Mucosa of gallbladder (tissue), 1 donor: ENCODE measurements at regions not wholly inside any gene's neighbourhood (a gene's known extent, or its start where the extent isn't known, plus 50 kb on each side); places are given as distances from the start of the nearest gene placed in this dataset.

Experiments
- DNase-seq: peaks from one replicate; pipeline ENCODE4 v3.0.0-alpha.2; 2020; ENCODE audit warnings: low spot score
- donor health status: DM: no; HTN: no; CAD: no.

DNA sequence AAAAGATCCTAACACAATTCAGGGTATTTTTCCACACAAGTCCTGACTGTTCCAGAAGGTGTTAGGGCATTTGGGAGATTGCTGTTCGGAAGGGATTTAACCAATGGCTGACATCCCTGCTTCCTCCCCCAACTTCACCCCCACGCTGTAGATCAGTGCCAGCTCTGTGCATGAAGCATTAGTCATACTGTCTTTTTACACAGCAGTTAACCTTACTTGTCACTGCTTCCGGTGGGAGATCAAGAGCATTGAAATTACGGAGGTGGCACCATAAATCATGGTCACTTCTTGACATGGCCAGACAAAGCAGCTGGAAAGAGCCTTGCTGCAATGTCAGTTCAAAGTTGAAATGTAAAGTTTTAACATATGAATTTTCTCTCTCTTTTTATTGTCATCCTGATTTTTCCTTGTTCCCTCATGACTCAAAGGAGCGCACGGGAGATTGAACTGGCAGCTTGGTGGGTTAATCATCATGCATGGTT is 70.2 kb downstream of the HRH4 start:
- no peak for DNase-seq

DNA sequence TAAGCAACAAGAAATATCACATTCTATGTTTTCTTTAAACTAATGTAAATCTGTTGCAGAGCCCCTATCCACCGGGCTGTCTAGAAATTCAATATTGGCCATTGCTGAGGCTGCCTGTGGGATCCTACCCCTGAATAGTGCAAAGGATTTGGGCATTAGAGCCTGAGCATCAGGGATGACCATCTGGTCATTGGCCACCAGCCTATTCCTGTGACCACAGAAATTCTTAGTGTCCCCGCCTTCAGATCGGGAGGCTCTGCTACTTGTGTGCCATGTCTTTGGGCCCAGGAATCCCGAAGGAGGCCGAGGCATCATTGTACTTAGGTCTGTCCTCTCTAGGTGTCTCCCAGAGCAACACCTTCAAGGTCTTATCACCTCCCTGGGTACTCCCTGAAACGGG is 73.8 kb downstream of the HRH4 start:
- no peak for DNase-seq

DNA sequence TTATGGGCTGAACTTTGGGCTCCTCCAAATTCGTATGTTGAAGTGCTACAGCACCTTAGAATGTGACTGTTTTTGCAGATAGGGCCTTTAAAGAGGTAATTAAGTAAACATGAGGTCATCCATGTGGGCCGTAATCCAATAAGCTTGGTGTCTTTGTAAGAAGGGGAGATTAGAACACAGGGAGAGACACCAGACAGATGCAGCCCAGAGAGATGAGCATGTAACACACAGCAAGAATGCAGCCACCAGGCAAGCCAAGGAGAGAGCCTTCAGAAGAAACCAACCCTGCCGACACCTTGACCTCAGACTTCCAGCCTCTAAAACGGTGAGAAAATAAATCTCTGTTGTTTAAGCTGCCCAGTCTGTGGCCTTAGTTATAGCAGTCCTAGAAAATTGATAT is 74.3 kb downstream of the HRH4 start:
- no peak for DNase-seq

DNA sequence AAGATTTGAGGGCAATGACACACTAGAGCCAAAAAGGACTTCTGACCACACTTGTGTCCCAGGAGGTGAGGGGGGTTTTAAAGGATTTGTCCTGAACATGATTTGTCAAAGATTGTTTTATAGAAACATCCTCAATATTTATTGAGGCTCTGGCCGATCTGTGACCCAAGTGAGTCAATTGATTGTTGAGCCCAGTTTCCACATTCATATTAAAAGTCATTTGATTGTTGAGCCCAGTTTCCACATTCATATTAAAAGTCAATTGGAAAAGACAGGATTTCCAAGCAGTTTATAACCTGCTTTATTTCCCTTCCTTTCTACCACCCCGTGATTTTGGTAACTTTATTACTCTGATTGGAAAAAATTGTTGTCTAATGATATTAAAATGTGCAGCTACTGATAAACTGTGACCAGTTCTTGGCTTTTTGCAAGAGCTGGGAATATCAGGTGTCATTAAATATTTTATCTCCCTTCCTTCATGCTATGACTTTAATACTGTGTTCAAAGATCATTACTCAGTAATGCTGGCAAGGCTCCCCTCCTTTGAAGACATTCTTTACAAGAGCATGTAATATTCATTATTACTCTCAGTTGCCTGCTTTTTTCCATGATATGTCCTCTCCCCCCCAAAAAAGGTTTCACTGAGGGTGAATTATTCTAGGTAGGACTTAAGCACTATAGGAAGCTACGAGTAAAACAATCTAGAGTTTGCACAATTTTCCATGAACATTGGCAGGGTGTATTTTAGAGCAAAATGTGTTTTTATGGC is 75.3 kb downstream of the HRH4 start:
- no peak for DNase-seq

DNA sequence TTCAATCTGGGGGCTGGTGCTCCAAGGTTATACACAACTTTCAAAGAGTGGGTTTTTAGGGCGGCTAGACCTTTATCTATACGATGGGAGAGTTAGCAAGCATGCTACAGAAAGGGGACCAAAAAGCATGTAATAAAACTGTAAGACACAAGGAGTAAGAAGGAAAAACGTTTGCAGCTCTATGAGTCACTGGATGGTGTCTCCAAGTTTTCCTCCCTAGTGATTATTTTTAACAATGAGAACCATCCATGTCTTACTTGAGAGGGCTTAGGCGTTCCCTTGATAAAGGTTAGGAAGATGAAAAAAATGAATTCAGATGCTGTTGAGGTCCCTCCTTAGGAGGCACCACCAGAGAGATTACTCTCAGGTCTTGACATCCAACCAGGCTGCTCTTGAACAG is 75.9 kb downstream of the HRH4 start:
- DNase-seq, result no peak

DNA sequence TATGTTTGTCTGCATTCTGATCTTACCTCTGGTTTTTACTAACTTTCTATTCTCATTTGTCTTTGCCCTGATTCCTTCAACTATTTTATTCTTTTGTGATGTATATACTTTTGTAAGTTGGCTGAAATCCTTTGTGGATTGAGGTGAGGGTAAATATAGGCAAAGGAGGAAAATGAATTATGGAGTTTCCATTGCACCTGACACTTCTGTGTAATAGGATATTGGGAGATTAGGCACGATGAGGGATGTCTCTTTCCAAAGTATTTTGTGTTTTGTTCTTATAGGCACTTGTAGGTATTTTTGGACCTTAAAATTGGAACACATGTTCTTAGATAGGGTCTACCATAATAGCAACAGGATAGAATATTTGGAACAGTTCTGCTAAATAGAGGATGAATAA is 76.4 kb downstream of the HRH4 start:
- no peak for DNase-seq

DNA sequence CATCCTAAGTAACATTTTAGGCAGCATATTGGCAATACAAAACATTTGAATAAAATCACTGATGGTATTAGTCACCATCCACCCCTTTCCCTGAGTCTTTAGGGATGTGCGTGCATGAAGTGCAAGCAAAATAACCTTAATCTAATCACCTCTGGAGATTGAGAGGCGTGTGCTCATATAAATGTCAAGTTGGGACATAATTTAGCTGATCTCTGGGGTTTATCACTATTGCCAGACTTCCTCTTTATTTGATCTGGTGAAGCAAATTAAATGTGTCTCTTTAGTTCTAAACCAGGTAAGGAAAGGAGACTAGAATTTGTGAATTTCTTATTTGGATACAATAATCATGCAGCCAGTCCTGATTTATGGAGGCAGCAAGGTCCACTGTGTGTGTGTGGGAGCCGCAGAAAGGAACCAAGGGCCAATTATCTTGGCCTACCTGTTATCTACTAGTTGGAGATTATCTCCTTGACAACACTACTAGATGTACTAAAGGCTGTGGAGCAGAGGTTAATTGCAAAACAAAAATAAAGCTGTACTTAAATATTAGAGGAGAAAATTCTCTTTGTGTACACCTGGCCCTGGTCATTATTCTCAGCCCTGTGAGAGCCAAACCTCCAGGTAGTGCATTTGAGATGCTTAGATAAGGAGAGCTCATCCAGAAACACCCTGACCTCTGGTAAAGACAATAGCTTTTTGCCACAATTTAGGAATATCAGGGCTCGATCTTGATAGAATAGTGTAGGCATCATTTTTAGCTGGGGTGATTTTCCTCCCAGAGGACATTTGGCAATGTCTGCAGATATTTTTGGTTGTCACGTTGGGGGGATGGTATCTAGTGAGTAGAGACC is 78.2 kb downstream of the HRH4 start:
- no peak for DNase-seq

DNA sequence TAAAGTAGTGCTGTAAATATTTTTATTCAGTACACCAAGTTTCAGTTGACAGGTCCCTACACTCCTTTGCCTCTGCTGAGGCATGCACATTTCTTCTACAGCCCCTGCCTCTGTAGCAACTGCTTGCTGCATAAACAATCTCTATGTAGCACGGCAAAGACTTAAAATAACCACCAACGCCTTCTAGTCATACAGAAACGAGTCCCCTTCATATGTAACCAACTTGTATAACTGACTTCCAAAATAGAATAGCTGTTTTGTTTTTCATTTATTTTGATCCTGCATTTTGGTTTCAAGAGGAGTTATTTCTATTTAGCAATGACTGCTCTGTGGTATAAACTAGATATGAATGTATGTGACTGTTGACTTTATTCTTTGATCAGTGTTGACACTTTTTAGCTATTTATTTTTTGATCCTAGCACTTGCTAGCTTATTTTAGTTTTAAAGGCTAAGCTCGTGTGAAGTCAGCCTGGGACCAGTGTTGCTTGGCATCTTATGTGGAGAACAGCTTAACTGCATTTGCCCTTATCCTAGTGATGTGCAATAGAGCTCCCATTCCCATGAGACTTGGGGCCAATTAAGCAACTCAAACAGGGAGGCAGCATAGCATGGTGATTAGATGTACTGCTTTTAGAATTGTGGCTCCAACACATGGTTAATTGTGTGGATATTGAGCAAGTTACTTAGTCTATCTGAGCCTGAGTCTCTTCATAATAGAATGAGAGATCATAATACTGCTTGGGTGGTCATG is 79.6 kb downstream of the HRH4 start:
- DNase-seq, result no peak

DNA sequence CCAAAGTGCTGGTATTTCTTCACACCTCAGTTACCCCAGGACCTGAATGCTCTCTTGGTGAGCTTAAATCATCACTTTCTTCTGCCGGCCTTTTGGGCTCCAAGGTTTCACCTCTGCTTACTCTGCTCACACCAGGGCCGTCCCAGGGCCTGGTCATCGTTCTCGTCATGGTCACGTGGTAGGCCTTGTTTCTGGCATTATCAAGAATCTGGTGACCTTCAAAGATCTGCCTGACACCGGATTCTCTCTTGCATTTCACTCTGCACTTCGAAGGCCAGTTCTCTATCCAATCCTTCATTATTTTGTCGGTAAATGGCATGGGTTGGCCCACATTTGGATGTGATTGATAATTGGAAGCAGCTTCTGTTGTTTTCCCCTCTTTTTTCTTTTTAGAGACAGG is 80.5 kb downstream of the HRH4 start:
- no peak for DNase-seq

DNA sequence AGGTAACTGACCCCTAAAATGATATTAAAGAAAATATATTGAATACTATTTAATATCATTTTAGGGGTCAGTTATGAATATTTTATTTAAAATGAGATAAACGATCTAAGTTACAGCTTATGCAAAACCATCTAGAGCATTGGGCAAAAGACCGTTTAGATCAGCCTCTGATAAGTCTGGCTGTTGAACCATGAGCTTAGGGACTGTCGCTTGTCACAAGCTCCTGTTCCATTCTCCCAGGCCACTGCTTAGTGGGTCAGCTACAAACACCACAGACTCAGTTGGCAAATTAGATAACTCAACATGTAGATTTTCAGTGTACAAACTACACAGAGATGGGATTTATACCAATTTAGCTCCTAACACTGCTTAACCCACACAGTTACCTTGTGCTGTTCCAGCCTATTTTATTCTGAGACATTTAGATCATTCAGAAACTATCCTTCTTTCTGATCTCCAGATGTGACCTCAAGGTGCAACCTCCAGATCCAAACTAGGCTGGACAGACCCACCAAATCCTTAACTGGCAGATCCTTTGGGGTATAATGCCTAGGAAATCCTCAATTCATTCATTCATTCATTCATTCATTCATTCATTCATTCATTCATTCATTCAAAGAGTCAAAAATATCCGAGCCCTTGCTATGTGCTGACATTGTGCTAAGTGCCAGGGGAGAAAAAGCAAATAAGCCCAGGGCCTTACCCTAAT is 82.8 kb downstream of the HRH4 start:
- DNase-seq, result no peak

DNA sequence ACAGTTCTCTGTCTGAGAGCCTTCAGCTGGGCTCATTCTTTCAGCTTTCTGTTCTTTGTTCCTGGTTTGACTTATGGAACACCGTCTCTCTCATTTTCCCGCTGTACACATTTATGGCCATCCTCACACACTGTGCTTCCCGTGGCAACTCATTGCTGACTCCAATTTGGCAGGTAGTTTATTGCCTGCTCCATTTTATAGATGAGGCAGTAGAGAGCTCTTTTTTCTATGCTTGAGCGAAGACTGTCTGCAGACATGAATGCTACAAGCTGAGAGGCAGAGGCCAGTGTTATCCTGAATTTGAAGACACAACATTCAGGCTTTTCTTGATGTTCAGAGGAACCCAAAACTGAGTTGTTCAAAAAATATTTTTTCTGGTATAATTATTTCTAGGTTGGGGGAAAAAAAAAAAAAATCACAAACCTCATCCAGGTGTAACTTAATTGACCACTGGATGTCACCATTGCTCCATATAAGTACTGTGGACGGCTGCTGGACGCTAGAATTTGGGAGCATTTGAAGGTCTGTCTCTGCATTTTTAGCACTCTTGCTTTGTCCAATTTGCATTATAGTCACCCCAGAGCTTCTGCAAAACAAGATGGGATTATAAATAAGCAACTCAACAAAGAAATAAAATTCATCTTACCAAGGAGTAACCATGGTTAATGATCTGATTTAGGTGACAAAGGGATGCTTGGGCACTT is 83.5 kb downstream of the HRH4 start:
- no peak for DNase-seq

DNA sequence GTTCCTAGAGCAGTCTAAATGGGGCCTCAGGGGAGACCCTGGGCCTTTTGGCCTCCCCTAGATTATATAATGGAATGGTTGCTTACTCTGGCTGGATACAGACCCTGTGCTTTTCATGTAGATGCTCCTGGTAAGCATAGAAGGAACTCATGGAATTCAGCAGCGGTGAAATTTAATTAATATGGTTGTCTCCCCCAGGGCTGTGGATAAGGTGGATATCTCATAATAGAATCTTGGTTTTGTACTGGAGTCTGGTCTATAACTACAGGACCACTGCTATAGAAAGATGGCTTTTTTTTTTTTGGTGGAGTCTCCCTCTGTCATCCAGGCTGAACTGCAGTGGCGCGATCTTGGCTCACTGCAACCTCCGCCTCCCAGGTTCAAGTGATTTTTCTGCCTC is 84.5 kb downstream of the HRH4 start:
- DNase-seq, result no peak

DNA sequence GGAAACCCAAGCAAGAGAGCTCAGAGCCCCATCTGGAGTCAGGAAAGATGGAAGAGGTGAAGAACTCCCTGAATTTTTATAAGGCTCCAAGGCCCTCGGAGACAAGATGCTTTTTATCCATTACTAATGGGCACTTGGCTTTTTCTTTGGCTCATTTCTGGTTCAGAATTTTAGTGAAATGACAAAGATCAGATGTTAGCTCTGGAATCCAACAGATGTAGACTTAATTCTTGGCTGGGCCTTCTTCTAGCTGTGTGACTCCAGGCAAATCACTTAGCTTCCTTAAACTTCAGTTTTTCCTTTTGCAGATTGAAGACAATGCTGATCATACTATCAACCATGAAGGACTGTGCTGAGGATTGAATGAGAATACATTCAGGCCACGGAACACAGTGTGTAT is 85.2 kb downstream of the HRH4 start:
- DNase-seq, result no peak

DNA sequence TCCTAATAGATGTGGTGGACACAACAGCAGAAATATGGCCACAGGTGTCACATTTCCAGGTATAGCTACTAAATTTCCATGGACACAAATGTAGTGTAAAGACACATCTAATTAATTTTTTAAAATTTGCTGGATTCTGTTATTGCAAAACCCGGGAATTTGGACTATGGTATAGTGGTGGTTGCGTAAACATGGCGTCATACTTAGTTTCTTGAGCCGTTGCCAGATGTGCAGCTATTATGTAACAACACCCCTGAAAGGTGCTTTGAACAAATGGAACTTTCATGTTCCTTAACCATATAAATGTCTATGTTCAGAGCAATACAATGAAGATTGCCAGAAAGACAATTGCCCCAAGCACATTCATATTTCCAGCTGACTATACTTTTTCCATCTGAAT is 85.9 kb downstream of the HRH4 start:
- no peak for DNase-seq

DNA sequence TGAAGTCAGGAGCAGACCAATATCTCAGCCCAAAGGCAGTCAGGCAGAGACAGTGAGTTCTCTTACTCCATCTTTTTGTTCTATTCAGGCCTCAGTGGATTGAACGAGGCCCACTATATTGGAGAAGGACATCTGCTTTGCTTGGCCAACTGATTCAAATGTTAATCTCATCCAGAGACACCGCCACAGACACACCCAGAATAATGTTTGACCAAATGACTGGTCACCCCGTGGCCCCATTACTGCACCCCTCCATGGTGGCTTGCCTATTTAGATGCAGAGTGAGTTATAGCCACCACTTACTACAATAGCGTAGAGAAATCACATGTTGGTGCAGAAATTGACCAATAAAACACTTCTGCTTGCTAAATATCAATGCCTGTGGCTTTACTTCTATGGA is 88.1 kb downstream of the HRH4 start:
- DNase-seq, result no peak

DNA sequence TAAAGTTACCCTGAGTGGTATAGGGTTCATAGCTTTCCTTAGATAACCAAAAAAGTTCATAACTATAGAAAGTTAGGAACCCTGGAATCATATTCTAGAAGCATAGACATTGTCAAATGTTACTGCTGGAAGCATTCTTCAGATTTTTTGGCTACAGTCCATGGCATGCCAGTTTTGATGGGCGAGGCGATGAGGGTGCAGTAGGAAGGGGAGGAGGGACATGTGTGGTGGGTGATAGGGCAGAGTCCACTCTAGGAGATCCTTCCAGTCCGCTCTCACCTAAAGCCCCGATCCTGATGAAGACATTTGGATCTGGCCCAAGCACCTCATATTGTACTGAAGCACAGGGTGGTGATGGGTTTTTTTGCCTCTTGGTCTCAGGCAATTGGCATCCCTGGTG is 91.8 kb downstream of the HRH4 start:
- no peak for DNase-seq

DNA sequence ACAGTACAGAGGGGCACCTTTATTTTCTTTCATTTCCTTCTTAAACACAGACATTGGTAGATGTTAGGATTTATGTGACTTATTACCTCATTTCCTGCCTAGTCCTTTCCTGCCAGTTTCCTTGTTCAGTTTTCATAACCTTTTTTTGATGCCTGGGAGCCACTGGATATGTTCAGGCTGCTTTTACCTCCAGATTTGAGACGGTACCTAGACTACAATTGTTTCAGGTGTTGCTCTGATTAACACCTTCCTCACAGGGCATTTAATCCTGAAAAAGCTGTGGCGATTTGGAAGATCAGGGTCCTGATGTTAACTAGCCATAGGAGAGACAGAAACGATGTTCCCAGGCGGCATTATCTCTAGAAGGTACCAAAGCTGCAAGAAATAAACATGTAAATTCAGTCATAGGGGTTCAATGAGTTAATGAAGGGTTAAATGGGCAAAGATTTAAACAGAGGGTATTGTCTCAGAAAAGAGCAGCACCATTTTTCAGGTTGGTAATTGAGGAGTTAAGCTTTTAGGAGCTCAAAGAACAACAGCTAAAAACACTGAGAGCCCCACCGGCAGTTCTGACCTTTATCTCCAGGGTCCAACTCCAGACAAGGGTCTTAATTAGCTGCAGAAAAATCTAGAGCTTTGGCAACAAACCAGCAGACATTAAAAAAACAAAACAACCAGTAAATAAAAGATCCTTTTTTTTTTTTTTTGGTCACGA is 93.3 kb downstream of the HRH4 start:
- DNase-seq, result no peak

DNA sequence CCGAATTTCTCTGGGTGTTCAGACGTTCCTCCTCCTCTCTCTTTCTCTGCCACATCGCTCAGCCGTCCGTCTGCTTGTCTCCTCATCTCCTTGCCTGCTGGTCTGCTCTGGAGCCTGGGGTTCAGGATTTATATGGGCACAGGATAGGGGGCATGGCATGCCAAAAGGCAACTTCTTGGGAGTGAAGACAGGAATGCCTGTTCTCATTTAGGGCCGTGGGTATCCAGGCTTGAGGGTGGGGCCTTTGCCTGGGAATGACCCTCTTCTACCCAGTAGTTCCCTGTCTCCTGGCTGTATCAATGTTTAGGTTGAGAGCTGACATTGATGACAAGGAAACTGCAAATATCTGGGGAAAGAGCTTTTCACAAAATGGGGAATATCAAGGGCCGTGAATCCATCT is 98.0 kb downstream of the HRH4 start:
- no peak for DNase-seq

DNA sequence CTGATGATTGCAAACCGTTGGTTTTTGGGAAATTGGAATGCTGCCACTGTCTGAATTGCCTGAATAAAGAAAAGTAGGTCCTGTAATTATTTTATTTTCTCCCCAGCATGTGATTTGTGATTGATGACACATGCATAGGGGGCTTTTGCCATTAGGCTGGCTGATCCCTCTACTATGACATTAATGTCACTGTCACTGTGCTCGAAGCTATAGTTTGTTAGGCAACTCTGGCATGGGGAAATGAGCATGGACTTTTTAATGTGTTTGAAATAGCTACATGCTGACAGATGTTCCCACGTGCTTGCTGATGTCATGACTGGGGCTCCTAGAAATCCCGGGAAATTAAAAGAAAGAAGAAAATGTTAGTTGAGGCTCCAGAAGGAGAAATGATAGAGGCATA is 99.1 kb downstream of the HRH4 start:
- no peak for DNase-seq

DNA sequence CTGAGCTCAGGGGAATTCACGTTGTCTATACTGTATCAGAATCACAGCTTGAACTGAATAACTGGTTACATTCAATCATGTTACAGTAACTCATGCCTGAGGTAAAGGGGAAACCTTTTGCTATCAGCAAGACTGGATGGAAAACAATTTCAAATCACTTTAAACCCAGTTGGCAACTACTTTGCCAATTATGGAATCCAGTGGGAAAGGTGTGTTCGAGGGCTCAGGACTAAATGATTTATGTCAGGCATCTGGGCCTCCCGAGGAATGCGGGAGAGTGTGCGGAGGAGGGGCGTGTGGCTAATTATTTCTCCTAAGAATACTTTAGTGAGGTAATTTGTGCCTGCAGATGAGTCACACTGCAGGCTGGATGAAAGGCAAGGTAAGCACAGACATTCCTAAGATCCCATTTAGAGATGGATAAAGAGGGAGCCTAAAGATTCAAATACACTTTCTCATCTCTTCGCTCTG is 100.1 kb downstream of the HRH4 start:
- DNase-seq, result no peak
